ENCODE measurements at regions not wholly inside any gene's neighbourhood (a gene's known extent, or its start where the extent isn't known, plus 50 kb on each side); places are given as distances from the start of the nearest gene placed in this dataset.

- TF ChIP-seq CTCF (conservative IDR thresholded peaks at IDR 0.05; ENCODE audit: low read length) = no peak
- TF ChIP-seq EZH2phosphoT487 (IDR thresholded peaks at IDR 0.05; ENCODE audit: borderline replicate concordance, low read depth, low read length) = no peak
These were observed 122.4 kb downstream of the BASP1 start for GRCh38 chr5:17339841-17340240.
